Sigmoid colon (tissue), 6 donors: ENCODE measurements at regions not wholly inside any gene's neighbourhood (a gene's known extent, or its start where the extent isn't known, plus 50 kb on each side); places are given as distances from the start of the nearest gene placed in this dataset.
"Not testable (repeated sequence)": the region's sequence is repeated elsewhere in the genome, so short reads cannot be mapped to it uniquely, and the experiment has no call there.

ENCODE experiments used
- DNase-seq: peaks from one replicate; pipeline ENCODE4 v3.0.0-alpha.2; 2019
- H3K27ac ChIP-seq, 4 donors: fragments of 200-600 bp; sonication (generic); one replicate each; pipeline ENCODE4 v1.5.1; 2016 to 2019; ENCODE audit warnings: mild to moderate bottlenecking in 1 of 4
- H3K27me3 ChIP-seq, 3 donors: fragments of 200-600 bp; sonication (generic); one replicate each; pipeline ENCODE4 v1.5.1; 2019; ENCODE audit warnings: mild to moderate bottlenecking in 1 of 3
- H3K36me3 ChIP-seq, 4 donors: fragments of 200-600 bp; sonication (generic); one replicate each; pipeline ENCODE4 v1.5.1; 2016 to 2019
- H3K4me1 ChIP-seq, 4 donors: fragments of 200-600 bp; sonication (generic); one replicate each; pipeline ENCODE4 v1.5.1; 2017 to 2019
- H3K4me3 ChIP-seq, 4 donors: fragments of 200-600 bp; sonication (generic); one replicate each; pipeline ENCODE4 v1.5.1; 2017 to 2019; ENCODE audit warnings: mild to moderate bottlenecking in 2 of 4, moderate library complexity in 1 of 4
- H3K9me3 ChIP-seq, 4 donors: fragments of 200-600 bp in 3 of 4; sonication (generic) in 3 of 4; one replicate each; pipeline versions ENCODE4 v1.5.1 to v1.6.1; 2013 to 2019
- POLR2AphosphoS5 ChIP-seq, 4 donors: sonication (generic); formaldehyde crosslinking; IDR thresholded peaks; one replicate each; pipeline ENCODE4 v1.6.1; 2017; ENCODE audit warnings: antibody characterized with exemption in 4 of 4
- WGBS, 2 donors: extraction: QIAGEN DNeasy Blood & Tissue Kit; methylation state at CpG; one replicate each; pipeline ENCODE4 v1.1.7; 2013; 5-methylcytosine and 5-hydroxymethylcytosine counted together
- intact Hi-C: fragments of 100-400 bp; cut with DNase I; formaldehyde crosslinking; loops from one replicate; pipeline ENCODE4 v1.15.1; 2023
- donor health status: healthy with polysubstance abuse.
- donor health status: healthy.

DNA sequence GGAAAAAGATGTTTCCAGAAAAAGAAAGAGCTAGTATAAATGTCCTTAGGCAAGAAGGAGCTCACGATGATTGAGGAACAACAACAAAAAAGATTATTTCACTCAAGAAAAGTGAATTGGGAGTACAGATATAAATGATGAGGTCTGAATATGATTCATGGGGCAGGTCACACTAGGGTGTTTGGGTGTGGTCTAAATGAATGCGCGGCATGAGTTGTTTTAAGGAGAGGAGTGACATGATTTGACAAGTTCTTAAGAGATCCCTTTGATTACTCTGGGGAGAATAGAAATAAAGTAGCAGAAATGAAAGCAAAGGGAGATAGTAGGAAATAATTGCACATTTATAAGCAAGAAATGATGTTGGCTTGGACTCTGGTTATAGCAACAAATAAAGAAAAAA, 59.3 kb downstream of the NUTM2D start:
- H3K9me3 ChIP-seq, H3K27ac ChIP-seq, H3K4me3 ChIP-seq, DNase-seq, H3K27me3 ChIP-seq, H3K36me3 ChIP-seq, H3K4me1 ChIP-seq, intact Hi-C loops: not testable (repeated sequence)
- WGBS, 2 donors: 19 to 66% methylated on average over 3 of the region's 3 CpGs

DNA sequence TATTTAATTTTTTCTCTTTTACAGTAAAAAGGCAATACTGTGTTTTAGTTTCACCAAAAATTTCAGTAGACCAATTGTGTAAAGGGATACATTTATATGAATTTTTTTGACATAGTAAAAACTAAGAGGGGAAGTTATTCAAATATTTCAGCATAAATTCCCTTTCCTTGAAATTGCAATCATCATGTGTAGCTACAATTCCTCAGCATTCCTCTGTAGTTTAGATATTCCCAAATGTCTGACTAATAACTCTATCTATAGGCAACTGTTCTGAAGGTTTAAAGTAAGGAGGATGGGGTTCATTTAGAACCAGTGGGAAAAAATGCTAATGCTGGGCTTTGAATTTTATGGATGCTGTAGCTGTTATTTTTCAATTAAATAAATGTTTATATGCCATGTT, 65.1 kb downstream of the NUTM2D start:
- DNase-seq, H3K27me3 ChIP-seq, H3K27ac ChIP-seq, H3K9me3 ChIP-seq, H3K36me3 ChIP-seq, intact Hi-C loops, H3K4me1 ChIP-seq, H3K4me3 ChIP-seq: not testable (repeated sequence)

GRCh38 chr10:87424697-87425373, 67.3 kb downstream of the NUTM2D start:
- H3K27ac ChIP-seq, DNase-seq, H3K27me3 ChIP-seq, H3K4me3 ChIP-seq, H3K36me3 ChIP-seq, H3K4me1 ChIP-seq, intact Hi-C loops, H3K9me3 ChIP-seq: not testable (repeated sequence)
- 67 to 81% methylated on average over 3 of the region's 3 CpGs for WGBS, 2 donors

DNA sequence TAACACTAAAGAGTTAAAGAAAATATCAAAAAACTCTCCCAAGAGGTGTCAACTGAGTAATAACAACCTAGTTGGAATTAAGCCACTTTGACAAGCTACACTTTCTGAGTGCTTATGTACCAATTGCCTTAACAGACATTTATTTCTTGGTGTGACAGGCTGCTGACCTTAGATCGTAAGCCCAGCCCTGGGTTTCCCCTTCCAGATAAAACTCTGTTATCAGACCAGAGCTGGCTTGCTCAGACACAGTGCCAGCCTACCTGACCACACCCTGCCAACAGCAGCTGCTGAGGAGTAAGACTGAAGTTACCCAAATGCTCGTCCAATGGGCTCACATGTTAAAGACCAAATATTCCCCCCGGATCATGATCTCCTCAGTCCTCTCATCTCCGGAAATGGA, 70.9 kb upstream of the MINPP1 start:
- intact Hi-C loops, H3K27ac ChIP-seq, DNase-seq, H3K9me3 ChIP-seq, H3K4me1 ChIP-seq, H3K36me3 ChIP-seq, H3K27me3 ChIP-seq, H3K4me3 ChIP-seq: not testable (repeated sequence)
- WGBS, 2 donors: 15 to 24% methylated on average over 1 of the region's 4 CpGs

GRCh38 chr10:87435295-87435826, 69.3 kb upstream of the MINPP1 start:
- H3K27me3 ChIP-seq, H3K4me3 ChIP-seq: not testable (repeated sequence)
- WGBS, 2 donors: 80 to 93% methylated on average over 2 of the region's 3 CpGs

DNA sequence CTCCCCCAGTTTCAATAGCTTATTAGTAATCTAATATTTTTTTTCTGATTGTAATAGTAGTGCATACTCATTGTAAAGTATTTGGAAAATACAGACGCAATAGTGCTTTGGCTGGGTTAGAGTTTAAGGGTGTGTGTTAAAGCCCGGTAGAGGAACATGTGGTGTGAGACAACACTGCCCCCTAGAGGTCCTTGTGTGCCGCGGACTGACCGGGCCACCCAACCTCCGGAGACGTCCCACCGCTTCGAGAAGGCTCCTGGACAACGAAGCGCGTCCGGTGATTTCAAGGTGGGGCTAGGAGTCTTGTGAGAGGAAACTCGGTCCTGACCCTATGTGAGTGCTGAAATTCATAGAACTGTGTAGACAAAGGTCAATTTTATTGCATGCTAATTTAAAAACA, 68.6 kb upstream of the MINPP1 start:
- H3K36me3 ChIP-seq, H3K27me3 ChIP-seq, H3K9me3 ChIP-seq, H3K4me1 ChIP-seq, intact Hi-C loops, H3K4me3 ChIP-seq, H3K27ac ChIP-seq: not testable (repeated sequence)
- 1 to 2% methylated on average over 11 to 12 of the region's 14 CpGs for WGBS, 2 donors
- DNase-seq: peak; percentile 35

More at GRCh38 chr10:87435295-87435826, 69.3 kb upstream of the MINPP1 start:
- intact Hi-C loops, DNase-seq, H3K4me1 ChIP-seq, H3K9me3 ChIP-seq, H3K36me3 ChIP-seq, H3K27ac ChIP-seq: not testable (repeated sequence)

- H3K4me1 ChIP-seq, DNase-seq, H3K9me3 ChIP-seq, H3K36me3 ChIP-seq, H3K27ac ChIP-seq, H3K4me3 ChIP-seq, H3K27me3 ChIP-seq, intact Hi-C loops: not testable (repeated sequence)
- 63 to 70% methylated on average over 1 of the region's 2 CpGs for WGBS, 2 donors
- peak in 1 of 4 donors; percentile 18 for TF ChIP-seq POLR2AphosphoS5 (IDR thresholded peaks at IDR 0.05)
Measured at GRCh38 chr10:87437450-87437849, 67.2 kb upstream of the MINPP1 start.
